HCT116 (cell line): ENCODE measurements at regions not wholly inside any gene's neighbourhood (a gene's known extent, or its start where the extent isn't known, plus 50 kb on each side); places are given as distances from the start of the nearest gene placed in this dataset.

Source experiments
- ATAC-seq: fragments of 200-7000 bp; cut with Tn5 transposase; 2 replicates; pipeline ENCODE4 v1.9.1; 2020; ENCODE audit warnings: mild to moderate bottlenecking, moderate library complexity
- BruUV-seq: library from RNA; stranded (reverse); fragments of 400-500 nt; replicated peaks from 2 replicates; lab custom pipeline; 2021; lab: Mats Ljungman, UMichigan
- CTCF ChIA-PET: fragments of 300-600 bp; sonication (Branson Sonifier 250); formaldehyde crosslinking; loops from one replicate; lab custom pipeline; 2021; ENCODE audit warnings: antibody characterized with exemption; lab: Charles Lee
- POLR2A ChIA-PET: fragments of 300-600, 350-600 bp; sonication (Branson Sonifier 250); formaldehyde crosslinking; loops from one replicate; lab custom pipeline; 2021; ENCODE audit warnings: antibody characterized with exemption; lab: Charles Lee
- RAD21 ChIA-PET, 2 experiments: fragments of 300-600 bp; sonication (Branson Sonifier 250); formaldehyde crosslinking; loops; one replicate each; lab custom pipeline; 2023; ENCODE audit warnings: low total read pairs in 2 of 2; ENCODE audit not compliant: uncharacterized antibody in 2 of 2, unreplicated experiment in 2 of 2, low non-redundant PET in 1 of 2; lab: Charles Lee
- DNase-seq: peaks from one replicate; pipeline ENCODE4 v3.0.0-alpha.2; 2010; ENCODE audit warnings: low read depth, low spot score
- H2AFZ ChIP-seq: fragments of 200-600 bp; shearing (Covaris generic), sonication (generic); 2 replicates; pipeline ENCODE4 v1.6.1; 2017; ENCODE audit warnings: low read depth, mixed run types, mixed read lengths, antibody characterized with exemption, low read length; ENCODE audit not compliant: poor library complexity, severe bottlenecking
- H3K27ac ChIP-seq: 2 replicates; pipeline ENCODE4 v1.5.1; 2012; ENCODE audit warnings: low read depth, low read length
- H3K27me3 ChIP-seq: fragments of 200-600 bp; sonication (generic); 2 replicates; pipeline ENCODE4 v1.6.1; 2016; ENCODE audit warnings: mixed run types, low read length, mixed read lengths; ENCODE audit not compliant: insufficient read depth
- H3K36me3 ChIP-seq, 2 experiments: fragments of 200-500 bp in 1 of 2; fragments of 200-600 bp in 1 of 2; sonication (Bioruptor generic) in 1 of 2; sonication (generic) in 1 of 2; 2 replicates each; pipeline versions ENCODE4 v1.5.1 to v1.6.1; 2014 to 2016; ENCODE audit warnings: low read length in 2 of 2, inconsistent platforms in 1 of 2, mixed read lengths in 1 of 2, mixed run types in 1 of 2; ENCODE audit not compliant: insufficient read depth in 2 of 2, control insufficient read depth in 1 of 2
- H3K4me1 ChIP-seq, 2 experiments: fragments of 200-600 bp in 1 of 2; sonication (generic) in 1 of 2; 2 replicates each; pipeline versions ENCODE4 v1.5.1 to v1.6.1; 2012 to 2017; ENCODE audit warnings: low read length in 2 of 2, inconsistent platforms in 1 of 2, mild to moderate bottlenecking in 1 of 2, mixed read lengths in 1 of 2, mixed run types in 1 of 2, moderate library complexity in 1 of 2; ENCODE audit not compliant: insufficient read depth in 2 of 2, control insufficient read depth in 1 of 2
- H3K4me2 ChIP-seq: fragments of 200-600 bp; sonication (generic); 2 replicates; pipeline ENCODE4 v1.6.1; 2017; ENCODE audit warnings: mixed run types, low read length, mixed read lengths
- H3K4me3 ChIP-seq, 2 experiments: fragments of 200-600 bp in 1 of 2; sonication (generic) in 1 of 2; replicated peaks in 1 of 2; 2 replicates each; pipeline ENCODE4 v1.5.1; 2011 to 2016; ENCODE audit warnings: low read length in 2 of 2, control low read depth in 1 of 2, low read depth in 1 of 2, mild to moderate bottlenecking in 1 of 2, mixed read lengths in 1 of 2, mixed run types in 1 of 2
- H3K79me2 ChIP-seq: fragments of 200-600 bp; sonication (generic); 2 replicates; pipeline ENCODE4 v1.6.1; 2017; ENCODE audit warnings: mild to moderate bottlenecking, mixed run types, low read length, moderate library complexity, mixed read lengths; ENCODE audit not compliant: insufficient read depth
- H3K9ac ChIP-seq: fragments of 200-600 bp; sonication (generic); 2 replicates; pipeline ENCODE4 v1.6.1; 2016; ENCODE audit warnings: low read length, mixed read lengths
- H3K9me2 ChIP-seq: fragments of 200-600 bp; sonication (generic), shearing (Covaris generic); 2 replicates; pipeline ENCODE4 v1.6.1; 2017; ENCODE audit warnings: mixed run types, mild to moderate bottlenecking, moderate library complexity; ENCODE audit not compliant: insufficient read depth
- H3K9me3 ChIP-seq, 2 experiments: fragments of 200-500 bp in 1 of 2; fragments of 200-600 bp in 1 of 2; sonication (Bioruptor generic) in 1 of 2; sonication (generic) in 1 of 2; 2 replicates each; pipeline ENCODE4 v1.6.1; 2014 to 2017; ENCODE audit warnings: low read length in 2 of 2, mixed read lengths in 2 of 2, inconsistent platforms in 1 of 2, low read depth in 1 of 2, mild to moderate bottlenecking in 1 of 2, mixed run types in 1 of 2, moderate library complexity in 1 of 2; ENCODE audit not compliant: control insufficient read depth in 1 of 2, insufficient read depth in 1 of 2
- H4K20me1 ChIP-seq: fragments of 200-600 bp; sonication (generic), shearing (Covaris generic); 2 replicates; pipeline ENCODE4 v1.6.1; 2017; ENCODE audit warnings: mixed run types, mild to moderate bottlenecking, moderate library complexity; ENCODE audit not compliant: insufficient read depth
- CEBPB ChIP-seq: IDR thresholded peaks from 2 replicates; pipeline ENCODE4 v1.6.1; 2012; ENCODE audit warnings: low read depth
- EGR1 ChIP-seq: IDR thresholded peaks from 2 replicates; pipeline ENCODE4 v1.6.1; 2012; ENCODE audit warnings: low read depth
- ELF1 ChIP-seq: IDR thresholded peaks from 2 replicates; pipeline ENCODE4 v1.6.1; 2012; ENCODE audit warnings: low read depth, borderline replicate concordance
- EZH2 ChIP-seq: fragments of 200-600 bp; sonication (generic); IDR thresholded peaks from 2 replicates; pipeline ENCODE4 v1.6.1; 2017; ENCODE audit warnings: antibody characterized with exemption, mixed run types
- EZH2phosphoT487 ChIP-seq: fragments of 200-600 bp; IDR thresholded peaks from 2 replicates; pipeline ENCODE4 v1.6.1; 2018; ENCODE audit warnings: antibody characterized with exemption, borderline replicate concordance
- JUND ChIP-seq: IDR thresholded peaks from 2 replicates; pipeline ENCODE4 v1.6.1; 2012
- POLR2A ChIP-seq: IDR thresholded peaks from 2 replicates; pipeline ENCODE4 v1.7.0; 2011; ENCODE audit warnings: borderline replicate concordance; ENCODE audit not compliant: insufficient read depth, insufficient read length; ENCODE audit errors: extremely low read depth
- POLR2AphosphoS5 ChIP-seq: IDR thresholded peaks from 2 replicates; pipeline ENCODE4 v1.6.1; 2011; ENCODE audit warnings: mild to moderate bottlenecking, low read depth, low read length, moderate library complexity
- SP1 ChIP-seq: IDR thresholded peaks from 2 replicates; pipeline ENCODE4 v1.6.1; 2012; ENCODE audit warnings: low read depth
- YY1 ChIP-seq: IDR thresholded peaks from 2 replicates; pipeline ENCODE4 v1.6.1; 2011; ENCODE audit warnings: low read length, low read depth, moderate library complexity, mild to moderate bottlenecking; ENCODE audit not compliant: insufficient replicate concordance; ENCODE audit errors: extremely low read depth
- ZFX ChIP-seq: fragments of 450-650 bp; IDR thresholded peaks from 2 replicates; pipeline ENCODE4 v1.6.1; 2017
- ZNF274 ChIP-seq: fragments of 200-500 bp; sonication (Bioruptor generic); IDR thresholded peaks from 2 replicates; pipeline ENCODE4 v1.6.1; 2014; ENCODE audit warnings: mild to moderate bottlenecking, low read depth, low read length, inconsistent platforms
- intact Hi-C: fragments of 100-400 bp; cut with micrococcal nuclease; formaldehyde crosslinking; loops from 2 replicates; pipeline ENCODE4 v1.10.0; 2022
- TF ChIP-seq, protein P1 (sequence below), 3 experiments: fragments of 200-600 bp in 1 of 3; sonication (generic) in 1 of 3; IDR thresholded peaks in 2 of 3; conservative IDR thresholded peaks in 1 of 3; 2 replicates each; pipeline ENCODE4 v1.5.1; 2012 to 2017; ENCODE audit warnings: low read depth in 2 of 3, low read length in 2 of 3, antibody characterized with exemption in 1 of 3, borderline replicate concordance in 1 of 3, control low read depth in 1 of 3, mild to moderate bottlenecking in 1 of 3, mixed read lengths in 1 of 3, mixed run types in 1 of 3, moderate library complexity in 1 of 3; ENCODE audit not compliant: insufficient read depth in 1 of 3
- TF ChIP-seq, protein P2 (sequence below): IDR thresholded peaks from 2 replicates; pipeline ENCODE4 v1.6.1; 2012; ENCODE audit warnings: low read depth
- TF ChIP-seq, protein P3 (sequence below): IDR thresholded peaks from 2 replicates; pipeline ENCODE4 v1.6.1; 2012

DNA sequence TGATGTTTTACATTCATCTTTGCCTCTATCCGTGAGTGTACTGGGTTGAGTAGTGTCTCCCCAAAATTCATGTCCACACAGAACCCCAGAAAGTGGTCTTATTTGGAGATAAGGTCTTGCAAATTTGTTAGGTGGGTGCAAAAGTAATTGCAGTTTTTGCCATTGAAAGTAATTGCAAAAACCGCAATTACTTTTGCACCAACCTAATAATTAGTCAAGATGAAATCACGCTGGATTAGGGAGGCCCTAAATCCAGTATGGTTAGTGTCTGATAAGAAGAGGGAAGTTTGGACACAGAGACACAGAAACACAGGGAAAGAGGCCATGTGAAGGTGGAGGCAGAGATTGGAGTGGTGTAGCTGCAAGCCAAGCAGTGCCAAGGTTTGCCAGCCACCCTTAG lies 57.8 kb upstream of the SPRED2 start:
- ChIA-PET RAD21 (interaction anchor here in 1 of 2 experiments (1.0 kb wide), 1 partner anchor 45 kb away, joined by 4 read pairs; no protein-coding TSS in a partner anchor), POLR2A (no interaction called here), CTCF (no interaction called here)
- no peak for DNase-seq
- Histone ChIP-seq H2AFZ (no peak overlapping the region), H3K9ac (no peak overlapping the region), H3K9me3 (no peaks in the 10 kb centered on the region), H3K36me3 (no peaks in the 10 kb centered on the region), H3K27ac (no peak overlapping the region), H3K79me2 (no peaks in the 10 kb centered on the region), H3K27me3 (no peaks in the 10 kb centered on the region), H3K4me1 (no peaks in the 10 kb centered on the region), H4K20me1 (no peaks in the 10 kb centered on the region), H3K4me3 (no peak overlapping the region), H3K4me2 (no peak overlapping the region), H3K9me2 (no peaks in the 10 kb centered on the region)
- no peak for TF ChIP-seq YY1
- no peak for TF ChIP-seq ZNF274
- TF ChIP-seq, protein P1, sequence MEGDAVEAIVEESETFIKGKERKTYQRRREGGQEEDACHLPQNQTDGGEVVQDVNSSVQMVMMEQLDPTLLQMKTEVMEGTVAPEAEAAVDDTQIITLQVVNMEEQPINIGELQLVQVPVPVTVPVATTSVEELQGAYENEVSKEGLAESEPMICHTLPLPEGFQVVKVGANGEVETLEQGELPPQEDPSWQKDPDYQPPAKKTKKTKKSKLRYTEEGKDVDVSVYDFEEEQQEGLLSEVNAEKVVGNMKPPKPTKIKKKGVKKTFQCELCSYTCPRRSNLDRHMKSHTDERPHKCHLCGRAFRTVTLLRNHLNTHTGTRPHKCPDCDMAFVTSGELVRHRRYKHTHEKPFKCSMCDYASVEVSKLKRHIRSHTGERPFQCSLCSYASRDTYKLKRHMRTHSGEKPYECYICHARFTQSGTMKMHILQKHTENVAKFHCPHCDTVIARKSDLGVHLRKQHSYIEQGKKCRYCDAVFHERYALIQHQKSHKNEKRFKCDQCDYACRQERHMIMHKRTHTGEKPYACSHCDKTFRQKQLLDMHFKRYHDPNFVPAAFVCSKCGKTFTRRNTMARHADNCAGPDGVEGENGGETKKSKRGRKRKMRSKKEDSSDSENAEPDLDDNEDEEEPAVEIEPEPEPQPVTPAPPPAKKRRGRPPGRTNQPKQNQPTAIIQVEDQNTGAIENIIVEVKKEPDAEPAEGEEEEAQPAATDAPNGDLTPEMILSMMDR (IDR thresholded peaks at IDR 0.05 in 2 of 3, conservative IDR thresholded peaks at IDR 0.05 in 1 of 3; ENCODE audit: borderline replicate concordance in 1 of 3, insufficient read depth in 1 of 3, low read depth in 2 of 3, low read length in 2 of 3), result no peak
- intact Hi-C loops, result no loop called here
- ATAC-seq, result no peak
- no TSS peak for BruUV-seq

DNA sequence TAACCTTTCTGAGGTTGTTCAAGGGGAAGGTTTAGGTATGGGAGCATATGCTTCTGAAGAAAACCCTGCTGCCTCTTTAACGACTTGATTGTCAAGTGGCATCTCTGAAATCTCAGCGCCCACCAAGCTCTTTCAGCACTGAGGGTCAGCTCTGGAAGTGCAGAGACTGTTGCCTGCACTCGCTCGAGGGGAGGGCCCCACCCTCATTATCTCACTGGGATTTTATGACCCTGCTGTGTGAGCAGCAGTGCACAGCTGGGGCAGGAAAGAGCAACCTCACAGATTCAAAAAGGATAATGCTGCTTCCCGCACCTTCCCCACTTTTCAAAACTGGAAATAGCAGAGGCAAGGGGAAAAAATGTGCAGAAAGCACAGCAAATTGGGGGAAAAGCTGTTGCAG lies 56.9 kb upstream of the SPRED2 start:
- DNase-seq, result no peak
- no peak overlapping the region for H3K27ac ChIP-seq

More for the DNA sequence above, 56.9 kb upstream of the SPRED2 start:
- Histone ChIP-seq H3K4me2 (no peak overlapping the region), H2AFZ (no peak overlapping the region), H3K4me1 (no peaks in the 10 kb centered on the region), H4K20me1 (no peaks in the 10 kb centered on the region), H3K9me3 (no peaks in the 10 kb centered on the region), H3K9me2 (no peaks in the 10 kb centered on the region), H3K36me3 (no peaks in the 10 kb centered on the region)
- POLR2A ChIA-PET, result no interaction called here
- RAD21 ChIA-PET, result no interaction called here
- BruUV-seq, result no TSS peak
- TF ChIP-seq CEBPB (no peak), ELF1 (no peak), EGR1 (no peak), JUND (no peak), SP1 (no peak), EZH2phosphoT487 (no peak), EZH2 (no peak), POLR2AphosphoS5 (no peak), ZFX (no peak), POLR2A (no peak), ZNF274 (no peak)
- TF ChIP-seq, protein P2, sequence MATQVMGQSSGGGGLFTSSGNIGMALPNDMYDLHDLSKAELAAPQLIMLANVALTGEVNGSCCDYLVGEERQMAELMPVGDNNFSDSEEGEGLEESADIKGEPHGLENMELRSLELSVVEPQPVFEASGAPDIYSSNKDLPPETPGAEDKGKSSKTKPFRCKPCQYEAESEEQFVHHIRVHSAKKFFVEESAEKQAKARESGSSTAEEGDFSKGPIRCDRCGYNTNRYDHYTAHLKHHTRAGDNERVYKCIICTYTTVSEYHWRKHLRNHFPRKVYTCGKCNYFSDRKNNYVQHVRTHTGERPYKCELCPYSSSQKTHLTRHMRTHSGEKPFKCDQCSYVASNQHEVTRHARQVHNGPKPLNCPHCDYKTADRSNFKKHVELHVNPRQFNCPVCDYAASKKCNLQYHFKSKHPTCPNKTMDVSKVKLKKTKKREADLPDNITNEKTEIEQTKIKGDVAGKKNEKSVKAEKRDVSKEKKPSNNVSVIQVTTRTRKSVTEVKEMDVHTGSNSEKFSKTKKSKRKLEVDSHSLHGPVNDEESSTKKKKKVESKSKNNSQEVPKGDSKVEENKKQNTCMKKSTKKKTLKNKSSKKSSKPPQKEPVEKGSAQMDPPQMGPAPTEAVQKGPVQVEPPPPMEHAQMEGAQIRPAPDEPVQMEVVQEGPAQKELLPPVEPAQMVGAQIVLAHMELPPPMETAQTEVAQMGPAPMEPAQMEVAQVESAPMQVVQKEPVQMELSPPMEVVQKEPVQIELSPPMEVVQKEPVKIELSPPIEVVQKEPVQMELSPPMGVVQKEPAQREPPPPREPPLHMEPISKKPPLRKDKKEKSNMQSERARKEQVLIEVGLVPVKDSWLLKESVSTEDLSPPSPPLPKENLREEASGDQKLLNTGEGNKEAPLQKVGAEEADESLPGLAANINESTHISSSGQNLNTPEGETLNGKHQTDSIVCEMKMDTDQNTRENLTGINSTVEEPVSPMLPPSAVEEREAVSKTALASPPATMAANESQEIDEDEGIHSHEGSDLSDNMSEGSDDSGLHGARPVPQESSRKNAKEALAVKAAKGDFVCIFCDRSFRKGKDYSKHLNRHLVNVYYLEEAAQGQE, result no peak
- TF ChIP-seq, protein P3, sequence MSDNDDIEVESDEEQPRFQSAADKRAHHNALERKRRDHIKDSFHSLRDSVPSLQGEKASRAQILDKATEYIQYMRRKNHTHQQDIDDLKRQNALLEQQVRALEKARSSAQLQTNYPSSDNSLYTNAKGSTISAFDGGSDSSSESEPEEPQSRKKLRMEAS, result no peak
- TF ChIP-seq, all 23 proteins: peak for 0
- H3K9ac ChIP-seq, result no peak overlapping the region
- no peak overlapping the region for H3K4me3 ChIP-seq
- CTCF ChIA-PET, result no interaction called here
- intact Hi-C loops, result no loop called here
- H3K27me3 ChIP-seq, result no peaks in the 10 kb centered on the region
- ATAC-seq, result no peak
- no peaks in the 10 kb centered on the region for H3K79me2 ChIP-seq
